VCaP (cell line): ENCODE measurements at regions not wholly inside any gene's neighbourhood (a gene's known extent, or its start where the extent isn't known, plus 50 kb on each side); places are given as distances from the start of the nearest gene placed in this dataset.
"Not testable (repeated sequence)": the region's sequence is repeated elsewhere in the genome, so short reads cannot be mapped to it uniquely, and the experiment has no call there.

Source experiments
- H3K27ac ChIP-seq: fragments of 450-650 bp; 2 replicates; pipeline ENCODE4 v1.5.1; 2017
- CTCF ChIP-seq: fragments of 450-650 bp; conservative IDR thresholded peaks from 2 replicates; pipeline ENCODE4 v1.5.1; 2017; ENCODE audit warnings: mild to moderate bottlenecking, moderate library complexity

GRCh38 chrX:79506001-79506400 lies 138.9 kb upstream of the ITM2A start:
- TF ChIP-seq CTCF: no peak
- H3K27ac ChIP-seq: no peak overlapping the region

- H3K27ac ChIP-seq: no peak overlapping the region
- no peak for TF ChIP-seq CTCF
Observed at GRCh38 chrX:79482686-79483085, 115.6 kb upstream of the ITM2A start.

- TF ChIP-seq CTCF: peak; percentile 62
- H3K27ac ChIP-seq: no peak overlapping the region
Observed at GRCh38 chrX:79477691-79478090, 110.6 kb upstream of the ITM2A start.

GRCh38 chrX:79466636-79467035 lies 99.5 kb upstream of the ITM2A start:
- H3K27ac ChIP-seq: no peak overlapping the region
- TF ChIP-seq CTCF: no peak

GRCh38 chrX:79462458-79462857 lies 95.3 kb upstream of the ITM2A start:
- no peak for TF ChIP-seq CTCF
- H3K27ac ChIP-seq: no peak overlapping the region

- H3K27ac ChIP-seq: not testable (repeated sequence)
Observed at GRCh38 chrX:79456593-79456992, 89.5 kb upstream of the ITM2A start.

- TF ChIP-seq CTCF: no peak
- no peak overlapping the region for H3K27ac ChIP-seq
Observed at GRCh38 chrX:79452881-79453280, 85.7 kb upstream of the ITM2A start.

GRCh38 chrX:79444694-79445210 lies 77.6 kb upstream of the ITM2A start:
- peak overlapping the region; percentile 18; the same call in 1 of the 2 replicates for H3K27ac ChIP-seq
- no peak for TF ChIP-seq CTCF
